Mammary epithelial cell (primary cell): ENCODE measurements at regions not wholly inside any gene's neighbourhood (a gene's known extent, or its start where the extent isn't known, plus 50 kb on each side); places are given as distances from the start of the nearest gene placed in this dataset.

Experiments
- CTCF ChIP-seq, 2 donors: IDR thresholded peaks in 1 of 2; conservative IDR thresholded peaks in 1 of 2; 2 replicates each; pipeline ENCODE4 v1.5.1; 2011 to 2012; ENCODE audit warnings: inconsistent platforms in 2 of 2, low read length in 2 of 2, mild to moderate bottlenecking in 2 of 2, control low read depth in 1 of 2, low read depth in 1 of 2; ENCODE audit not compliant: insufficient read depth in 1 of 2; ENCODE audit errors: extremely low read depth in 1 of 2
- EZH2 ChIP-seq: IDR thresholded peaks from 2 replicates; pipeline ENCODE4 v1.6.1; 2012; ENCODE audit warnings: low read length, inconsistent platforms, borderline replicate concordance

- no peak for TF ChIP-seq CTCF (conservative IDR thresholded peaks at IDR 0.05 in 1 of 2, IDR thresholded peaks at IDR 0.05 in 1 of 2; ENCODE audit: extremely low read depth in 1 of 2, insufficient read depth in 1 of 2, low read depth in 1 of 2, low read length in 2 of 2)
- TF ChIP-seq EZH2, result no peak
These were observed 125.2 kb downstream of the RTP5 start for GRCh38 chr2:241994556-241995213.
